GM13976 (cell line): ENCODE measurements at regions not wholly inside any gene's neighbourhood (a gene's known extent, or its start where the extent isn't known, plus 50 kb on each side); places are given as distances from the start of the nearest gene placed in this dataset.

Source experiments
- DNase-seq: peaks from one replicate; pipeline ENCODE4 v3.0.0; 2012; ENCODE audit warnings: low spot score
- CTCF ChIP-seq: IDR thresholded peaks from 2 replicates; pipeline ENCODE4 v1.5.1; 2012; ENCODE audit warnings: borderline replicate concordance, mild to moderate bottlenecking; ENCODE audit not compliant: insufficient read depth; ENCODE audit errors: extremely low read depth, missing control alignments, control extremely low read depth
- in situ Hi-C: fragments of 300-500 bp; cut with MboI; formaldehyde crosslinking; loops from one replicate; pipeline ENCODE4 v1.12.0; 2022; ENCODE audit warnings: low sequenced_read_pairs, mixed read lengths, inconsistent platforms; ENCODE audit not compliant: unreplicated experiment

DNA sequence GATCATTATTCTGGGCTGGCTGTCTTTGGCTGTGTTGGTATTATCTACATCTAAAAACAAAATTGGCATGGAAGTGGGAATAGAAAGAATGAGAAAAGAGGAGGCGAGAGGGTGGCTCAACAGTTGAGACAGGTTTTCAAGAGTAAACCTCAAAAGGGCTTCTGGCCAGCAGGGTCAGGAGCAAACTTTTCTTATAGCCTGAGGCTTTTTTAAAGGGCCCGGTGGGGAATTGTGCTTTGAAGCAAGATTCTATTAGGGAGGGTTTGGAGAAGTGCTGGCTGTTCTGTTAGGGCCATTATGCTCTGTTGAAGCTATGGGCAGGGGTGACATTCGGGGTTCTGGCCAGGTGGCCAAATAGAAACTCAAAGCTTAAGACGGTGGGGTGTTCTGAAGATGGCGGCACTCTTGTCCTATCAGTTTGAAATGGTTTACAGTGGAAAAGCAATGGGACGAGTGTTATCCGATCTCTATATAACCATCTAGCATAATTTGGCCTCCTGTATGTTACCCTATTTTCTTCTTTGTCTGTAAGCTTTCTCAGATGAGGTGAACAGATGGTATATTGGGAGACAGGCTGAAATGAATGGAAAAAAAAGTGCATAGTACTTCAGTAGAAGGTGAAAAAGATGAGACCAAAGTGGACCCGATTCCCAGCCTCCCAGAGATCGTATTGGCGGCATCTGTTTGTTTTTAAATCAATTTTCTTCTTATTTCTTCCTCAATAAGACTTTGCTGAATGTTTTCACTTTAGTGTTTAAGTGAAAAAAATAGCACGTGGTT lies 132.1 kb upstream of the CNR1 start:
- in situ Hi-C loops: no loop called here
- no peak for TF ChIP-seq CTCF

GRCh38 chr6:88296694-88297093 lies 130.5 kb upstream of the CNR1 start:
- DNase-seq: no peak
- no peak for TF ChIP-seq CTCF
- in situ Hi-C loops: no loop called here

More for the DNA sequence above, 132.1 kb upstream of the CNR1 start:
- DNase-seq: no peak

DNA sequence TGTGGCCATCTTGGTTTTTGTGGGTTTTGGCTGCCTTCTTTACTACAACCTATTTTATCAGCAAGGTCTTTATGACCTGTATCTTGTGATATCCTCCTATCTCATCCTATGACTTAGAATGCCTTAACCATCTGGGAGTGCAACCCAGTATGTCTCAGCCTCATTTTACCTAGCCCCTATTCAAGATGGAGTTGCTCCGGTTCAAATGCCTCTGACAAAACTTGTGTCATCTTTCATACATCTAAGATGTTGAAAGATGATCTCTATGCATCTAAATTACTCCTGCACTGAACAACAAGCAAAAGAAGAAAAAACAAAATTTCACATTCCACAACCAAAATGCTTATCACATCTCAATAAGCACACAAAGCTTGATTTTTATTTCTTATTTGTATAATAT lies 129.5 kb upstream of the CNR1 start:
- no peak for DNase-seq
- no peak for TF ChIP-seq CTCF
- in situ Hi-C loops: no loop called here

GRCh38 chr6:88294702-88295101 lies 128.6 kb upstream of the CNR1 start:
- TF ChIP-seq CTCF: no peak
- in situ Hi-C loops: no loop called here
- DNase-seq: no peak

DNA sequence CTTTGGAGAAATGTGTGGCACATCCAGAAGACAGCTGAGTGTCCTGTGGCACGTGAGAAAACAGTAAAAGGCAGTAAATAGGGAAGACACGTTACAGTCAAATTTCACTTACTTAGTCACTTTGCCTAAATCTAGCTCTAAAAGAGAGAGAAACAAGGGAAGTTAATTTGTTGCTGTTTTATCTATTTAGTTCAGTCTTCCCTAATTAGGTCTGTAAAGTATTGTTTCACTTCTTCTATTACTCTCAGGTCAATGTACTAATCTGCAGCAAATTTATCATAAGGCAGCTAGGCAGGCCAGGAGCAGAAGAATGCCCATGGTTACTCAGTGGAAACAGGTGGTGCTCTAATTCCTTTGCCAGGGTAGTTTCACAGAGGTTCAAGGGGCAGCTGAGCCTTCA lies 124.3 kb upstream of the CNR1 start:
- TF ChIP-seq CTCF: no peak
- in situ Hi-C loops: no loop called here

DNA sequence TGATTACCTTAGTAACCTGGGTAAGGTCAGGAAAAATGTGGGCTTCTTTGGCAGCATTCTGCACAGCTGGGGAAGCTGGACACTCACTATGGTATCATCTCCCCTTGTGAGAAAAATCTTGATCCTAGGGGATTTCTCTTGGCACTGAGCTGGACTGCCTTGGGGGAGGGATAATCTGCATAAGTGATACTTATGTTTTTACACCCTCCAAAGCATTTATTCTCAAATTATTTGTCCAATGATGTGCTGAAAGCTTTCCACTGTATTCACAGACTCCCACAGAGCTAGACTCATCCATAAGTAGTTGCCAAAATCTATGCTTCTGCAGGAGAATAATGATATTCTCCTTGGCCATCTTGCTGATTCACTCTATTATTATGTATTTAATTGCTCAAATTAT lies 121.5 kb upstream of the CNR1 start:
- in situ Hi-C loops: no loop called here
- DNase-seq: no peak
- no peak for TF ChIP-seq CTCF

More for the DNA sequence above, 124.3 kb upstream of the CNR1 start:
- DNase-seq: no peak
